Esophagus squamous epithelium (tissue), 4 donors: ENCODE measurements at regions not wholly inside any gene's neighbourhood (a gene's known extent, or its start where the extent isn't known, plus 50 kb on each side); places are given as distances from the start of the nearest gene placed in this dataset.

ENCODE experiments used
- POLR2A ChIP-seq, 4 donors: fragments of 450-650 bp; IDR thresholded peaks; one replicate each; pipeline ENCODE4 v1.6.1; 2017; ENCODE audit warnings: antibody characterized with exemption in 4 of 4, mild to moderate bottlenecking in 4 of 4, moderate library complexity in 3 of 4
- TF ChIP-seq, protein P1 (sequence below), 6 experiments: fragments of 450-650 bp in 4 of 6; fragments of 200-600 bp in 2 of 6; sonication (generic) in 2 of 6; IDR thresholded peaks; one replicate each; pipeline ENCODE4 v1.5.1; 2016 to 2019; ENCODE audit warnings: antibody characterized with exemption in 6 of 6, mild to moderate bottlenecking in 4 of 6, moderate library complexity in 4 of 6

- TF ChIP-seq, protein P1, sequence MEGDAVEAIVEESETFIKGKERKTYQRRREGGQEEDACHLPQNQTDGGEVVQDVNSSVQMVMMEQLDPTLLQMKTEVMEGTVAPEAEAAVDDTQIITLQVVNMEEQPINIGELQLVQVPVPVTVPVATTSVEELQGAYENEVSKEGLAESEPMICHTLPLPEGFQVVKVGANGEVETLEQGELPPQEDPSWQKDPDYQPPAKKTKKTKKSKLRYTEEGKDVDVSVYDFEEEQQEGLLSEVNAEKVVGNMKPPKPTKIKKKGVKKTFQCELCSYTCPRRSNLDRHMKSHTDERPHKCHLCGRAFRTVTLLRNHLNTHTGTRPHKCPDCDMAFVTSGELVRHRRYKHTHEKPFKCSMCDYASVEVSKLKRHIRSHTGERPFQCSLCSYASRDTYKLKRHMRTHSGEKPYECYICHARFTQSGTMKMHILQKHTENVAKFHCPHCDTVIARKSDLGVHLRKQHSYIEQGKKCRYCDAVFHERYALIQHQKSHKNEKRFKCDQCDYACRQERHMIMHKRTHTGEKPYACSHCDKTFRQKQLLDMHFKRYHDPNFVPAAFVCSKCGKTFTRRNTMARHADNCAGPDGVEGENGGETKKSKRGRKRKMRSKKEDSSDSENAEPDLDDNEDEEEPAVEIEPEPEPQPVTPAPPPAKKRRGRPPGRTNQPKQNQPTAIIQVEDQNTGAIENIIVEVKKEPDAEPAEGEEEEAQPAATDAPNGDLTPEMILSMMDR (IDR thresholded peaks at IDR 0.05): no peak
- TF ChIP-seq POLR2A (IDR thresholded peaks at IDR 0.05): no peak
These were observed 176.5 kb upstream of the RUNX1 start for GRCh38 chr21:35225573-35225972.
